Activated T-cell treated with anti-CD3 and anti-CD28 coated beads, Interleukin-2, amount 50 U/mL, for 48 hours (primary cell): ENCODE measurements at regions not wholly inside any gene's neighbourhood (a gene's known extent, or its start where the extent isn't known, plus 50 kb on each side); places are given as distances from the start of the nearest gene placed in this dataset.
"Not testable (repeated sequence)": the region's sequence is repeated elsewhere in the genome, so short reads cannot be mapped to it uniquely, and the experiment has no call there.

Experiments used
- DNase-seq, 2 experiments: peaks; one replicate each; pipeline ENCODE4 v3.0.0-alpha.2; 2020

GRCh38 chr11:28793282-28793738 is 685.1 kb downstream of the METTL15 start:
- DNase-seq: no peak

GRCh38 chr11:28792856-28793255 is 684.7 kb downstream of the METTL15 start:
- DNase-seq: no peak

GRCh38 chr11:28787897-28788296 is 679.7 kb downstream of the METTL15 start:
- DNase-seq: not testable (repeated sequence)

- DNase-seq: no peak
Measured at GRCh38 chr11:28777126-28777525, 668.9 kb downstream of the METTL15 start.

GRCh38 chr11:28773606-28774005 is 665.4 kb downstream of the METTL15 start:
- no peak for DNase-seq

GRCh38 chr11:28770806-28771205 is 662.6 kb downstream of the METTL15 start:
- no peak for DNase-seq

GRCh38 chr11:28767574-28767973 is 659.4 kb downstream of the METTL15 start:
- no peak for DNase-seq

- no peak for DNase-seq
Measured at GRCh38 chr11:28763876-28764275, 655.7 kb downstream of the METTL15 start.

GRCh38 chr11:28763151-28763550 is 655.0 kb downstream of the METTL15 start:
- no peak for DNase-seq

GRCh38 chr11:28760676-28761390 is 652.6 kb downstream of the METTL15 start:
- DNase-seq: no peak

- no peak for DNase-seq
Measured at GRCh38 chr11:28759311-28759710, 651.1 kb downstream of the METTL15 start.

GRCh38 chr11:28757725-28758515 is 649.7 kb downstream of the METTL15 start:
- no peak for DNase-seq

- no peak for DNase-seq
Measured at GRCh38 chr11:28756977-28757376, 648.8 kb downstream of the METTL15 start.

GRCh38 chr11:28743061-28743550 is 634.9 kb downstream of the METTL15 start:
- DNase-seq: no peak

GRCh38 chr11:28739489-28740280 is 631.5 kb downstream of the METTL15 start:
- DNase-seq: no peak

- DNase-seq: no peak
Measured at GRCh38 chr11:28738549-28738948, 630.4 kb downstream of the METTL15 start.

- DNase-seq: no peak
Measured at GRCh38 chr11:28736256-28736655, 628.1 kb downstream of the METTL15 start.

- no peak for DNase-seq
Measured at GRCh38 chr11:28735511-28735910, 627.3 kb downstream of the METTL15 start.

GRCh38 chr11:28730889-28731288 is 622.7 kb downstream of the METTL15 start:
- no peak for DNase-seq

- no peak for DNase-seq
Measured at GRCh38 chr11:28730336-28730735, 622.1 kb downstream of the METTL15 start.

GRCh38 chr11:28729339-28729738 is 621.2 kb downstream of the METTL15 start:
- no peak for DNase-seq

GRCh38 chr11:28728666-28729065 is 620.5 kb downstream of the METTL15 start:
- DNase-seq: no peak

- DNase-seq: no peak
Measured at GRCh38 chr11:28727254-28727653, 619.1 kb downstream of the METTL15 start.
